ENCODE measurements at regions not wholly inside any gene's neighbourhood (a gene's known extent, or its start where the extent isn't known, plus 50 kb on each side); places are given as distances from the start of the nearest gene placed in this dataset.
"Not testable (repeated sequence)": the region's sequence is repeated elsewhere in the genome, so short reads cannot be mapped to it uniquely, and the experiment has no call there.

GRCh38 chr17:22505660-22506059, 813.3 kb downstream of the KCNJ18 start:
- DNase-seq (ENCODE audit: low spot score), result no peak

- DNase-seq (ENCODE audit: low spot score), result no peak
Observed at GRCh38 chr17:22506231-22506630, 813.9 kb downstream of the KCNJ18 start.

GRCh38 chr17:22506861-22507260, 814.5 kb downstream of the KCNJ18 start:
- DNase-seq (ENCODE audit: low spot score), result no peak

- peak; percentile 9 for DNase-seq (ENCODE audit: low spot score)
Observed at GRCh38 chr17:22507823-22508222, 815.5 kb downstream of the KCNJ18 start.

GRCh38 chr17:22510504-22510903, 818.2 kb downstream of the KCNJ18 start:
- no peak for DNase-seq (ENCODE audit: low spot score)

- DNase-seq (ENCODE audit: low spot score), result no peak
Observed at GRCh38 chr17:22511431-22511830, 819.1 kb downstream of the KCNJ18 start.

GRCh38 chr17:22512057-22512456, 819.7 kb downstream of the KCNJ18 start:
- no peak for DNase-seq (ENCODE audit: low spot score)

GRCh38 chr17:22512506-22512905, 820.2 kb downstream of the KCNJ18 start:
- DNase-seq (ENCODE audit: low spot score), result no peak

GRCh38 chr17:22512997-22513538, 820.7 kb downstream of the KCNJ18 start:
- no peak for DNase-seq (ENCODE audit: low spot score)

- no peak for DNase-seq (ENCODE audit: low spot score)
Observed at GRCh38 chr17:22514315-22514714, 822.0 kb downstream of the KCNJ18 start.

GRCh38 chr17:22514767-22515320, 822.5 kb downstream of the KCNJ18 start:
- DNase-seq (ENCODE audit: low spot score), result no peak

GRCh38 chr17:22515599-22515998, 823.3 kb downstream of the KCNJ18 start:
- no peak for DNase-seq (ENCODE audit: low spot score)

- no peak for DNase-seq (ENCODE audit: low spot score)
Observed at GRCh38 chr17:22516861-22517636, 824.7 kb downstream of the KCNJ18 start.

GRCh38 chr17:22517716-22518115, 825.4 kb downstream of the KCNJ18 start:
- no peak for DNase-seq (ENCODE audit: low spot score)

- DNase-seq (ENCODE audit: low spot score), result no peak
Observed at GRCh38 chr17:22518185-22518584, 825.9 kb downstream of the KCNJ18 start.

- not testable (repeated sequence) for DNase-seq (ENCODE audit: low spot score)
Observed at GRCh38 chr17:22548873-22549272, 856.5 kb downstream of the KCNJ18 start.

- DNase-seq (ENCODE audit: low spot score), result not testable (repeated sequence)
Observed at GRCh38 chr17:22551695-22552415, 859.5 kb downstream of the KCNJ18 start.

- DNase-seq (ENCODE audit: low spot score), result no peak
Observed at GRCh38 chr17:22569459-22570143, 877.3 kb downstream of the KCNJ18 start.

- no peak for DNase-seq (ENCODE audit: low spot score)
Observed at GRCh38 chr17:22570144-22570845, 878.0 kb downstream of the KCNJ18 start.

GRCh38 chr17:22599322-22599721, 907.0 kb downstream of the KCNJ18 start:
- no peak for DNase-seq (ENCODE audit: low spot score)

- DNase-seq (ENCODE audit: low spot score), result peak; percentile 52
Observed at GRCh38 chr17:22600644-22601298, 908.4 kb downstream of the KCNJ18 start.

Data from cerebellar cortex (tissue), 1 donor.